ENCODE measurements at regions not wholly inside any gene's neighbourhood (a gene's known extent, or its start where the extent isn't known, plus 50 kb on each side); places are given as distances from the start of the nearest gene placed in this dataset.

GRCh38 chr21:18810136-18810535 lies 406.6 kb upstream of the TMPRSS15 start:
- H3K27ac ChIP-seq = no peak overlapping the region
- H3K9me3 ChIP-seq (ENCODE audit: low read depth) = no peaks in the 10 kb centered on the region
- no peaks in the 10 kb centered on the region for H3F3A ChIP-seq (ENCODE audit: insufficient read depth)
- no peaks in the 10 kb centered on the region for H3K79me2 ChIP-seq (ENCODE audit: insufficient read depth)
- no peak overlapping the region for H2AFZ ChIP-seq
- DNase-seq = no peak
- no peak overlapping the region for H3K9ac ChIP-seq
- TF ChIP-seq EZH2 (IDR thresholded peaks at IDR 0.05; ENCODE audit: insufficient read depth, poor library complexity, severe bottlenecking) = no peak
- no peak for TF ChIP-seq EZH2phosphoT487 (IDR thresholded peaks at IDR 0.05; ENCODE audit: insufficient read depth, low read depth)
- in situ Hi-C loops (cut with MboI) = no loop called here
- no peaks in the 10 kb centered on the region for H3K9me2 ChIP-seq (ENCODE audit: insufficient read depth)
- H4K20me1 ChIP-seq (ENCODE audit: insufficient read depth) = no peaks in the 10 kb centered on the region
- no peak overlapping the region for H3K4me2 ChIP-seq (ENCODE audit: unreplicated experiment)
- no peaks in the 10 kb centered on the region for H3K4me1 ChIP-seq (ENCODE audit: insufficient read depth)
- no peaks in the 10 kb centered on the region for H3K27me3 ChIP-seq (replicated peaks; ENCODE audit: insufficient read depth)
- WGBS, 2 experiments (ENCODE audit: low coverage in 1 of 2, low lambda C conversion rate in 2 of 2, missing lambda C conversion rate in 2 of 2) = 23 to 24% methylated on average over 3 of the region's 3 CpGs
- H3K36me3 ChIP-seq (ENCODE audit: low read depth) = no peaks in the 10 kb centered on the region
- H3K4me3 ChIP-seq = no peak overlapping the region

- WGBS, 2 experiments (ENCODE audit: low coverage in 1 of 2, low lambda C conversion rate in 2 of 2, missing lambda C conversion rate in 2 of 2) = 19 to 23% methylated on average over 5 of the region's 5 CpGs
- TF ChIP-seq EZH2 (IDR thresholded peaks at IDR 0.05; ENCODE audit: insufficient read depth, poor library complexity, severe bottlenecking) (no peak), EZH2phosphoT487 (IDR thresholded peaks at IDR 0.05; ENCODE audit: insufficient read depth, low read depth) (no peak)
- Histone ChIP-seq H3K79me2 (ENCODE audit: insufficient read depth) (no peaks in the 10 kb centered on the region), H3K4me3 (no peak overlapping the region), H3K27ac (no peak overlapping the region), H3K9me3 (ENCODE audit: low read depth) (no peaks in the 10 kb centered on the region), H3K27me3 (replicated peaks; ENCODE audit: insufficient read depth) (no peaks in the 10 kb centered on the region), H3K4me2 (ENCODE audit: unreplicated experiment) (no peak overlapping the region), H3K36me3 (ENCODE audit: low read depth) (no peaks in the 10 kb centered on the region), H3K9me2 (ENCODE audit: insufficient read depth) (no peaks in the 10 kb centered on the region), H2AFZ (no peak overlapping the region), H4K20me1 (ENCODE audit: insufficient read depth) (no peaks in the 10 kb centered on the region), H3F3A (ENCODE audit: insufficient read depth) (no peaks in the 10 kb centered on the region), H3K9ac (no peak overlapping the region), H3K4me1 (ENCODE audit: insufficient read depth) (no peaks in the 10 kb centered on the region)
- in situ Hi-C loops (cut with MboI) = no loop called here
- no peak for DNase-seq
Observed at GRCh38 chr21:18812308-18812707, 408.7 kb upstream of the TMPRSS15 start.

- in situ Hi-C loops (cut with MboI) = no loop called here
- TF ChIP-seq EZH2phosphoT487 (IDR thresholded peaks at IDR 0.05; ENCODE audit: insufficient read depth, low read depth) = no peak
- no peak for TF ChIP-seq EZH2 (IDR thresholded peaks at IDR 0.05; ENCODE audit: insufficient read depth, poor library complexity, severe bottlenecking)
- Histone ChIP-seq H3F3A (ENCODE audit: insufficient read depth) (no peaks in the 10 kb centered on the region), H3K79me2 (ENCODE audit: insufficient read depth) (no peaks in the 10 kb centered on the region), H3K9ac (no peak overlapping the region), H3K4me3 (no peak overlapping the region), H3K36me3 (ENCODE audit: low read depth) (no peaks in the 10 kb centered on the region), H3K4me1 (ENCODE audit: insufficient read depth) (no peaks in the 10 kb centered on the region), H3K9me2 (ENCODE audit: insufficient read depth) (no peaks in the 10 kb centered on the region), H3K27me3 (replicated peaks; ENCODE audit: insufficient read depth) (no peaks in the 10 kb centered on the region), H2AFZ (no peak overlapping the region), H3K4me2 (ENCODE audit: unreplicated experiment) (no peak overlapping the region), H3K9me3 (ENCODE audit: low read depth) (no peaks in the 10 kb centered on the region), H3K27ac (no peak overlapping the region), H4K20me1 (ENCODE audit: insufficient read depth) (no peaks in the 10 kb centered on the region)
- no peak for DNase-seq
- WGBS, 2 experiments (ENCODE audit: low coverage in 1 of 2, low lambda C conversion rate in 2 of 2, missing lambda C conversion rate in 2 of 2) = 8 to 23% methylated on average over 1 of the region's 1 CpG
Observed at GRCh38 chr21:18819507-18819906, 415.9 kb upstream of the TMPRSS15 start.

- no peak overlapping the region for H3K4me2 ChIP-seq (ENCODE audit: unreplicated experiment)
- 18 to 20% methylated on average over 4 of the region's 4 CpGs for WGBS, 2 experiments (ENCODE audit: low coverage in 1 of 2, low lambda C conversion rate in 2 of 2, missing lambda C conversion rate in 2 of 2)
- in situ Hi-C loops (cut with MboI) = no loop called here
- H3K4me3 ChIP-seq = no peak overlapping the region
- H2AFZ ChIP-seq = no peak overlapping the region
- no peak for TF ChIP-seq EZH2phosphoT487 (IDR thresholded peaks at IDR 0.05; ENCODE audit: insufficient read depth, low read depth)
- TF ChIP-seq EZH2 (IDR thresholded peaks at IDR 0.05; ENCODE audit: insufficient read depth, poor library complexity, severe bottlenecking) = no peak
- peaks cover 4% of the 10 kb centered on the region for H3K9me3 ChIP-seq (ENCODE audit: low read depth)
- H4K20me1 ChIP-seq (ENCODE audit: insufficient read depth) = no peaks in the 10 kb centered on the region
- no peak overlapping the region for H3K9ac ChIP-seq
- H3K36me3 ChIP-seq (ENCODE audit: low read depth) = no peaks in the 10 kb centered on the region
- no peak overlapping the region for H3K27ac ChIP-seq
- no peaks in the 10 kb centered on the region for H3K9me2 ChIP-seq (ENCODE audit: insufficient read depth)
- no peaks in the 10 kb centered on the region for H3K4me1 ChIP-seq (ENCODE audit: insufficient read depth)
- no peaks in the 10 kb centered on the region for H3K27me3 ChIP-seq (replicated peaks; ENCODE audit: insufficient read depth)
- no peaks in the 10 kb centered on the region for H3K79me2 ChIP-seq (ENCODE audit: insufficient read depth)
- no peak for DNase-seq
- no peaks in the 10 kb centered on the region for H3F3A ChIP-seq (ENCODE audit: insufficient read depth)
Observed at GRCh38 chr21:18826562-18826961, 423.0 kb upstream of the TMPRSS15 start.
